ENCODE measurements at regions not wholly inside any gene's neighbourhood (a gene's known extent, or its start where the extent isn't known, plus 50 kb on each side); places are given as distances from the start of the nearest gene placed in this dataset.

DNA sequence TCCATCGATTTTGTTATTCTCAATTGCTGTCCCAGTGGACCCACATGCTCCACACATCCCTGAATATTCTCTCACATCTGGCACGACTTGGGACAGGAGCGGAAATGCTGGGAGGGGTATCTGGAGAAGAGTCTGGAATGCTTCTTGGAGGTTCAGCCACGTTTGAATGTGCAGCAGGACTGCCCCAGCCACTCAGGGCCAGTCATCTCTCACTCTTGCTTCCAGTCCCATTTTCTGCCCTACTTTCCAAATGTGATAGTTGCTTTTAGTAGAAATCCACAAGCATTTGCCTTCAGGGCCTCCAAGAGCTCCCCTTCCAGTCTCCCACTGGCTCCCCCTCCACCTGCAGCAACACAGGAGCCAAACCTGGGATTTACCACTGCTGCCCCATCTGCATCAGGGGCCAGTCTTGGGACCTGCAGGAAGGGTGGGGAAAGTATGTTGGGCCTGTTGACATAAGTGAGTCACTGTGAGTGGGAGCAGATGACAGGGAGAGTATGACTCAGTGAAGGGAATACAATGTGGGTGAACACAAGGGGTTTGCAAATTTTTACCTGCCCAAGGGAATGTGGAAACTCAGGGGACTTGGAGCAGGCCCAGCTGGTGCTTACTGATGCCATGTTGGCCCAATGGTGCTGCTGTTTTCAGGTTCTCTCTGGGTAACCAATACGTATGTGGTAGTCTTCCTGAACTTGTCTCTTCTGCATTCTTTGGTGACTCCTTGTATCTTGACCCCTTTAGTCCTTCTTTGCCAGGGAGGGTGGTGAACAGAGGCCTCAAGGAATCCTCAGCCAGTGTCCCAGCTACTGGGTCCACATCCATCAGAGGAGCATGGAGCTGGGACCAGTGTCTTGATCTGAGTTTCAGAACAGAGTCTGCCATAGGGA is 78.8 kb upstream of the CRHR1 start (continued):
- TF ChIP-seq ZBTB44 (tag by site-specific recombination; IDR thresholded peaks at IDR 0.05) = no peak
- TF ChIP-seq, protein P1, sequence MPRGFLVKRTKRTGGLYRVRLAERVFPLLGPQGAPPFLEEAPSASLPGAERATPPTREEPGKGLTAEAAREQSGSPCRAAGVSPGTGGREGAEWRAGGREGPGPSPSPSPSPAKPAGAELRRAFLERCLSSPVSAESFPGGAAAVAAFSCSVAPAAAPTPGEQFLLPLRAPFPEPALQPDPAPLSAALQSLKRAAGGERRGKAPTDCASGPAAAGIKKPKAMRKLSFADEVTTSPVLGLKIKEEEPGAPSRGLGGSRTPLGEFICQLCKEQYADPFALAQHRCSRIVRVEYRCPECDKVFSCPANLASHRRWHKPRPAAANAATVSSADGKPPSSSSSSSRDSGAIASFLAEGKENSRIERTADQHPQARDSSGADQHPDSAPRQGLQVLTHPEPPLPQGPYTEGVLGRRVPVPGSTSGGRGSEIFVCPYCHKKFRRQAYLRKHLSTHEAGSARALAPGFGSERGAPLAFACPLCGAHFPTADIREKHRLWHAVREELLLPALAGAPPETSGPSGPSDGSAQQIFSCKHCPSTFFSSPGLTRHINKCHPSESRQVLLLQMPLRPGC (tag by site-specific recombination; IDR thresholded peaks at IDR 0.05) = peak; percentile 71; the same call in 1 of the 2 replicates
- TF ChIP-seq IKZF3 (tag by site-specific recombination; IDR thresholded peaks at IDR 0.05) = no peak
- peak; percentile 76; the same call in 1 of the 2 replicates for TF ChIP-seq ZNF660 (tag by site-specific recombination; IDR thresholded peaks at IDR 0.05)
- peak; percentile 95 for TF ChIP-seq KLF17 (tag by site-specific recombination; IDR thresholded peaks at IDR 0.05)
- no peak for TF ChIP-seq ZNF341 (tag by site-specific recombination; IDR thresholded peaks at IDR 0.05; ENCODE audit: low read depth)
- TF ChIP-seq ZFP37 (tag by site-specific recombination; IDR thresholded peaks at IDR 0.05) = 0 out of 2 replicates have a peak, but pooled peaks have one; percentile 49
- no peak for TF ChIP-seq HOXA7 (CRISPR knock-in tag; IDR thresholded peaks at IDR 0.05; ENCODE audit: borderline replicate concordance)
- TF ChIP-seq SCRT2 (tag by site-specific recombination; IDR thresholded peaks at IDR 0.05) = peak; percentile 86
- no peak for TF ChIP-seq ZNF521 (tag by site-specific recombination; IDR thresholded peaks at IDR 0.05)
- TF ChIP-seq GLI2 (tag by site-specific recombination; IDR thresholded peaks at IDR 0.05; ENCODE audit: borderline replicate concordance, low read depth) = no peak
- TF ChIP-seq ZNF600 (tag by site-specific recombination; IDR thresholded peaks at IDR 0.05) = peak; percentile 64; the same call in 1 of the 2 replicates
- TF ChIP-seq PRDM1 (tag by site-specific recombination; IDR thresholded peaks at IDR 0.05) = peak; percentile 94
- peak; percentile 85 for TF ChIP-seq ZBTB48 (tag by site-specific recombination; IDR thresholded peaks at IDR 0.05)
- TF ChIP-seq, protein P2, sequence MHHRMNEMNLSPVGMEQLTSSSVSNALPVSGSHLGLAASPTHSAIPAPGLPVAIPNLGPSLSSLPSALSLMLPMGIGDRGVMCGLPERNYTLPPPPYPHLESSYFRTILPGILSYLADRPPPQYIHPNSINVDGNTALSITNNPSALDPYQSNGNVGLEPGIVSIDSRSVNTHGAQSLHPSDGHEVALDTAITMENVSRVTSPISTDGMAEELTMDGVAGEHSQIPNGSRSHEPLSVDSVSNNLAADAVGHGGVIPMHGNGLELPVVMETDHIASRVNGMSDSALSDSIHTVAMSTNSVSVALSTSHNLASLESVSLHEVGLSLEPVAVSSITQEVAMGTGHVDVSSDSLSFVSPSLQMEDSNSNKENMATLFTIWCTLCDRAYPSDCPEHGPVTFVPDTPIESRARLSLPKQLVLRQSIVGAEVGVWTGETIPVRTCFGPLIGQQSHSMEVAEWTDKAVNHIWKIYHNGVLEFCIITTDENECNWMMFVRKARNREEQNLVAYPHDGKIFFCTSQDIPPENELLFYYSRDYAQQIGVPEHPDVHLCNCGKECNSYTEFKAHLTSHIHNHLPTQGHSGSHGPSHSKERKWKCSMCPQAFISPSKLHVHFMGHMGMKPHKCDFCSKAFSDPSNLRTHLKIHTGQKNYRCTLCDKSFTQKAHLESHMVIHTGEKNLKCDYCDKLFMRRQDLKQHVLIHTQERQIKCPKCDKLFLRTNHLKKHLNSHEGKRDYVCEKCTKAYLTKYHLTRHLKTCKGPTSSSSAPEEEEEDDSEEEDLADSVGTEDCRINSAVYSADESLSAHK (tag by site-specific recombination; IDR thresholded peaks at IDR 0.05) = no peak
- TF ChIP-seq ZNF155 (tag by site-specific recombination; IDR thresholded peaks at IDR 0.05) = no peak
- TF ChIP-seq ZNF174 (tag by site-specific recombination; IDR thresholded peaks at IDR 0.05) = no peak
- 0 out of 2 replicates have a peak, but pooled peaks have one; percentile 12 for TF ChIP-seq GLIS1 (tag by site-specific recombination; IDR thresholded peaks at IDR 0.05)
- TF ChIP-seq, protein P3, sequence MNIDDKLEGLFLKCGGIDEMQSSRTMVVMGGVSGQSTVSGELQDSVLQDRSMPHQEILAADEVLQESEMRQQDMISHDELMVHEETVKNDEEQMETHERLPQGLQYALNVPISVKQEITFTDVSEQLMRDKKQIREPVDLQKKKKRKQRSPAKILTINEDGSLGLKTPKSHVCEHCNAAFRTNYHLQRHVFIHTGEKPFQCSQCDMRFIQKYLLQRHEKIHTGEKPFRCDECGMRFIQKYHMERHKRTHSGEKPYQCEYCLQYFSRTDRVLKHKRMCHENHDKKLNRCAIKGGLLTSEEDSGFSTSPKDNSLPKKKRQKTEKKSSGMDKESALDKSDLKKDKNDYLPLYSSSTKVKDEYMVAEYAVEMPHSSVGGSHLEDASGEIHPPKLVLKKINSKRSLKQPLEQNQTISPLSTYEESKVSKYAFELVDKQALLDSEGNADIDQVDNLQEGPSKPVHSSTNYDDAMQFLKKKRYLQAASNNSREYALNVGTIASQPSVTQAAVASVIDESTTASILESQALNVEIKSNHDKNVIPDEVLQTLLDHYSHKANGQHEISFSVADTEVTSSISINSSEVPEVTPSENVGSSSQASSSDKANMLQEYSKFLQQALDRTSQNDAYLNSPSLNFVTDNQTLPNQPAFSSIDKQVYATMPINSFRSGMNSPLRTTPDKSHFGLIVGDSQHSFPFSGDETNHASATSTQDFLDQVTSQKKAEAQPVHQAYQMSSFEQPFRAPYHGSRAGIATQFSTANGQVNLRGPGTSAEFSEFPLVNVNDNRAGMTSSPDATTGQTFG (tag by site-specific recombination; IDR thresholded peaks at IDR 0.05; ENCODE audit: borderline replicate concordance) = no peak
- no peak for TF ChIP-seq ZNF530 (tag by site-specific recombination; IDR thresholded peaks at IDR 0.05; ENCODE audit: low read depth)
- no peak for TF ChIP-seq ZNF121 (tag by site-specific recombination; IDR thresholded peaks at IDR 0.05)
- no peak for TF ChIP-seq ZNF280C (tag by site-specific recombination; IDR thresholded peaks at IDR 0.05)
- peak; percentile 78 for TF ChIP-seq PRDM10 (tag by site-specific recombination; IDR thresholded peaks at IDR 0.05)

Measured in HEK293 (cell line).